ENCODE measurements at regions not wholly inside any gene's neighbourhood (a gene's known extent, or its start where the extent isn't known, plus 50 kb on each side); places are given as distances from the start of the nearest gene placed in this dataset.

DNA sequence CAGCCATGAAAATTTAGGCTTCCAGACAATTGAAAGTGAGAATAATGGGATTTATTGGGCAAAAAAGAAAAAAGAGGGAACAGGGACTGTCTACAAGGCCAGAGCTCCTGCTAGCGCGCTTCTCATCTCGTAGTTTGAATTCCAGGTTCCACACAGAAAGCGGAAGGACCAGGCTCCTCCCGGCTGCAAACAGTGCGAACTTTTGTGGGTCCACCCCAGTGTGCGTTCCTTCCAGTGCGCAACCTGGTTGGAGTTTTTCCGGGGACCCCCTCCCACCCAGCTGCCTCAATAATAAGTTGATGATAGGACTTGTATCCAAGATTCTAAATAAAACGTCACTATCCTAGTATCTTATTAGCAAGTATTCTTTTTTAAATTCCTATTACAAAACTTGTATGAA, 467.7 kb upstream of the TUSC1 start:
- TF ChIP-seq POLR2A (IDR thresholded peaks at IDR 0.05), result no peak
- TF ChIP-seq, protein P1, sequence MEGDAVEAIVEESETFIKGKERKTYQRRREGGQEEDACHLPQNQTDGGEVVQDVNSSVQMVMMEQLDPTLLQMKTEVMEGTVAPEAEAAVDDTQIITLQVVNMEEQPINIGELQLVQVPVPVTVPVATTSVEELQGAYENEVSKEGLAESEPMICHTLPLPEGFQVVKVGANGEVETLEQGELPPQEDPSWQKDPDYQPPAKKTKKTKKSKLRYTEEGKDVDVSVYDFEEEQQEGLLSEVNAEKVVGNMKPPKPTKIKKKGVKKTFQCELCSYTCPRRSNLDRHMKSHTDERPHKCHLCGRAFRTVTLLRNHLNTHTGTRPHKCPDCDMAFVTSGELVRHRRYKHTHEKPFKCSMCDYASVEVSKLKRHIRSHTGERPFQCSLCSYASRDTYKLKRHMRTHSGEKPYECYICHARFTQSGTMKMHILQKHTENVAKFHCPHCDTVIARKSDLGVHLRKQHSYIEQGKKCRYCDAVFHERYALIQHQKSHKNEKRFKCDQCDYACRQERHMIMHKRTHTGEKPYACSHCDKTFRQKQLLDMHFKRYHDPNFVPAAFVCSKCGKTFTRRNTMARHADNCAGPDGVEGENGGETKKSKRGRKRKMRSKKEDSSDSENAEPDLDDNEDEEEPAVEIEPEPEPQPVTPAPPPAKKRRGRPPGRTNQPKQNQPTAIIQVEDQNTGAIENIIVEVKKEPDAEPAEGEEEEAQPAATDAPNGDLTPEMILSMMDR (IDR thresholded peaks at IDR 0.05), result no peak

All from body of pancreas (tissue), 4 donors.